K562 (cell line): ENCODE measurements at regions not wholly inside any gene's neighbourhood (a gene's known extent, or its start where the extent isn't known, plus 50 kb on each side); places are given as distances from the start of the nearest gene placed in this dataset.

ENCODE experiments used
- REST ChIP-seq, 2 experiments: fragments of 450-650 bp; formaldehyde crosslinking in 1 of 2; IDR thresholded peaks; 2 replicates each; pipeline versions ENCODE4 v1.4.0 to v1.6.1; 2014 to 2020; ENCODE audit warnings: mild to moderate bottlenecking in 2 of 2, borderline replicate concordance in 1 of 2, low read depth in 1 of 2

GRCh38 chr16:86668136-86668910 is 90.0 kb downstream of the FOXL1 start (continued):
- TF ChIP-seq REST (IDR thresholded peaks at IDR 0.05; ENCODE audit: borderline replicate concordance), result peak; percentile 37; the same call in 1 of the 2 replicates
- no peak for TF ChIP-seq REST (CRISPR knock-in tag; IDR thresholded peaks at IDR 0.05; ENCODE audit: low read depth)
